Retinal pigment epithelial cell (primary cell): ENCODE measurements at regions not wholly inside any gene's neighbourhood (a gene's known extent, or its start where the extent isn't known, plus 50 kb on each side); places are given as distances from the start of the nearest gene placed in this dataset.

Experiments
- DNase-seq: peaks from one replicate; pipeline ENCODE4 v3.0.0-alpha.2; 2010; ENCODE audit warnings: low read depth
- H3K4me3 ChIP-seq: 2 replicates; pipeline ENCODE4 v1.5.1; 2011; ENCODE audit warnings: mild to moderate bottlenecking, low read length, control low read depth, moderate library complexity
- TF ChIP-seq, protein P1 (sequence below): conservative IDR thresholded peaks from 2 replicates; pipeline ENCODE4 v1.5.1; 2011; ENCODE audit warnings: low read depth, low read length, control low read depth, inconsistent platforms

DNA sequence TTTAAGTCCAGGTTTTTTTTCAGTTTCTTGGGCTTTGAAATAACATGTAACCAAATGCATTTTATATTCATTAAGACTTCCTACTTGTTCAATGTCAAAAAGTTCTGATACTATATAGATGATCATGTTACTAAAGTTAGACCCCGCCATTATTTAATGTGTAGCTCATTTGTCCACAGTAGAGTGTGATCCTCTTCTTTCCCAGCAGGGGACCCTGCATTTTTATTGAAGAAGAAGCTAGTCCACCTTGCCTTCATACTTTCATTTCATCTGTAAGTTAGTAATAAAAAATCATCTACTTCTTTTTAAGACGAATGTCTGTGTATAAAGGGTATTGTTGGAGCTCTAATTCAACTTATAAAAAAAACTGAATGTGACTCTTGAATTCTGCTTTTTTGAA lies 404.6 kb downstream of the SI start:
- TF ChIP-seq, protein P1, sequence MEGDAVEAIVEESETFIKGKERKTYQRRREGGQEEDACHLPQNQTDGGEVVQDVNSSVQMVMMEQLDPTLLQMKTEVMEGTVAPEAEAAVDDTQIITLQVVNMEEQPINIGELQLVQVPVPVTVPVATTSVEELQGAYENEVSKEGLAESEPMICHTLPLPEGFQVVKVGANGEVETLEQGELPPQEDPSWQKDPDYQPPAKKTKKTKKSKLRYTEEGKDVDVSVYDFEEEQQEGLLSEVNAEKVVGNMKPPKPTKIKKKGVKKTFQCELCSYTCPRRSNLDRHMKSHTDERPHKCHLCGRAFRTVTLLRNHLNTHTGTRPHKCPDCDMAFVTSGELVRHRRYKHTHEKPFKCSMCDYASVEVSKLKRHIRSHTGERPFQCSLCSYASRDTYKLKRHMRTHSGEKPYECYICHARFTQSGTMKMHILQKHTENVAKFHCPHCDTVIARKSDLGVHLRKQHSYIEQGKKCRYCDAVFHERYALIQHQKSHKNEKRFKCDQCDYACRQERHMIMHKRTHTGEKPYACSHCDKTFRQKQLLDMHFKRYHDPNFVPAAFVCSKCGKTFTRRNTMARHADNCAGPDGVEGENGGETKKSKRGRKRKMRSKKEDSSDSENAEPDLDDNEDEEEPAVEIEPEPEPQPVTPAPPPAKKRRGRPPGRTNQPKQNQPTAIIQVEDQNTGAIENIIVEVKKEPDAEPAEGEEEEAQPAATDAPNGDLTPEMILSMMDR = peak; percentile 14
- no peak for DNase-seq
- H3K4me3 ChIP-seq = no peak overlapping the region

DNA sequence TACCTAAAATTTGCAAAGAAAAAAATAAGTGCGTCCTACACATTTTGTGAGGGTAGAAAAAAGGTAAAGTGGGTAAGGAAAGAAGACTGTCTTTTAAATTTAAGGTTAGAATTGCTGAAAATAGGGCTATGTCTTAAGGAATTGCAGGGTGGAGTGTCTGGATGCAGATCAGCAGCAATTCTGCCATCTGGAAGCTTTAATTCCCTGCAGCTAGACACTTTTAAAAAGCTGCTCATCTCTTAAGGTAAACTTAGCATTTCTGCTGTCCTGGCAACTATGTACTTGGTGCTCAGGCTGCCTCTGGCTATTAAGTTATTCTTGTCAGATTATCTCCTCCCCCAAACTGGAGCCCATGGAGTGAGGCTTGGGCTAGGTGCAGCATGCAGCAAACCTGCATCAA lies 420.2 kb downstream of the SI start:
- no peak for DNase-seq
- TF ChIP-seq, protein P1 = no peak
- H3K4me3 ChIP-seq = no peak overlapping the region

DNA sequence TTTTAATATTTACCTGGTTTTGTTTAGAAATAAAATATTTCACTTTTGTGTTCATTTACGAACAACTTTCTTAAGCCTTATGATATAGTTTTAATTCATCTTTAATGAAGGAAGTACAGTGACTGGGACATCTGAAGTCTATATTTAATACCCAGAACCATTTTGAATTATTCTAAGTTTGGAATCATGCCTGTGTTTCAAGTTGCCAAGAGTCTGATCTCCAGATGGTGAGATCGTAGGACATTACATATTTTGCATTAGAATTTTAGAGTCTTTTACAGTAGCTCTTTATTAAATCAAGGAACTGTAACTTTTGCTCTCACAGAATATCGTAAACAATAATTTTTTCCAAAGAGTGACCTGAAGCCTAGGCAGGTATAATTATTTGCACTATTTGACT lies 420.7 kb downstream of the SI start:
- no peak overlapping the region for H3K4me3 ChIP-seq
- TF ChIP-seq, protein P1 = no peak
- DNase-seq = no peak

- no peak overlapping the region for H3K4me3 ChIP-seq
- TF ChIP-seq, protein P1 = no peak
- DNase-seq = no peak
Measured at GRCh38 chr3:164655462-164655861, 422.8 kb downstream of the SI start.

DNA sequence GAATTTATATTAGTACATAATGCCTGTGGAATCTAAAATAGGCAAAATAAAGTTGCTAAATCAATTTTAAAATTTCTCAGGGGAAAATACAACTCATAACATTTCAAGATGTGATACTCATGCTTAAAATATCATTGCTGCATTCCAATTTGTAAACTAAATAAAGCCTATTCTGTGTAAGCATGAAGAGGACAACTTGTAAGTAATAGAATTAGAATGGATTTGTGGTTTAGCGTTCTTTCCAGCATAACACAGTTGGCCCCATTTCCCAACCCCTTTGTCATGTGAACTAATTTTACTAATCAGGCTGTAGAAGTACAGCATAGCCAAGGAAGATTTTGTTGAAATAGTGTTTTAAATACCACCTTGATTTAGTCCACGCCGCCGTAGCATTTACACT lies 437.2 kb downstream of the SI start:
- DNase-seq = peak; percentile 77

DNA sequence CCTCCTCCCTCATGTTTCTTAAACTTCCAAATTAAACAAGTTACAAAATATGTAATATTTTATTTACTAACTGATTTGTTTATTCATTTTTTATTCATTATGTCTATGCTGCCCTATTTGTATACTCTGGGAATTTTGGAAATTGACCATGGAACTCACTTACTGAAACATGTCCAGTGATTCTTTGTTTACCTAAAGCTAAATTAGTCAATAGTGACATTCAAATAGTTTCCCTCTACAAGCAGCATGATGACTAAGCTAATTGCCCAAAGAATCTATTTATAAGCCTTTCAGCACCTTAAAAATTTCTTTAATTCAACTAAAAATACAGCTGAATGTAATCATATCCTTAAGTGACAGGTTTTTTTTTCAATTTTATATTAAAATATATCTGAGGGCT lies 437.7 kb downstream of the SI start:
- peak; percentile 24 for DNase-seq
- H3K4me3 ChIP-seq = no peak overlapping the region
- TF ChIP-seq, protein P1 = no peak

More for the DNA sequence above, 437.2 kb downstream of the SI start:
- TF ChIP-seq, protein P1 = no peak
- H3K4me3 ChIP-seq = no peak overlapping the region

GRCh38 chr3:164620956-164621355 lies 457.3 kb downstream of the SI start:
- TF ChIP-seq, protein P1 = no peak
- H3K4me3 ChIP-seq = no peak overlapping the region
- DNase-seq = no peak
